K562 (cell line): ENCODE measurements at regions not wholly inside any gene's neighbourhood (a gene's known extent, or its start where the extent isn't known, plus 50 kb on each side); places are given as distances from the start of the nearest gene placed in this dataset.

Source experiments
- ATAC-seq: fragments of 200-7000 bp; cut with Tn5 transposase; 3 replicates; pipeline ENCODE4 v1.9.1; 2020; ENCODE audit warnings: moderate library complexity
- BruUV-seq: library from RNA; stranded (reverse); fragments of 400-500 nt; replicated peaks from 2 replicates; lab custom pipeline; 2021; lab: Mats Ljungman, UMichigan
- CTCF ChIA-PET: fragments of 300-600 bp; formaldehyde crosslinking; extraction: SDS; loops from one replicate; lab custom pipeline; 2021; ENCODE audit warnings: low intra/inter-chr PET ratio; lab: Yijun Ruan, JAX
- POLR2A ChIA-PET: fragments of 300-600, 350-650 bp; sonication (Branson Sonifier 250); formaldehyde crosslinking; extraction: SDS; loops from one replicate; lab custom pipeline; 2021; ENCODE audit warnings: antibody characterized with exemption, inconsistent platforms; lab: Yijun Ruan, JAX
- DNase-seq, 4 experiments: peaks; one replicate each; pipeline versions ENCODE4 v3.0.0 to v3.0.0-alpha.2; 2011 to 2018; ENCODE audit warnings: low spot score in 3 of 4, mixed read lengths in 3 of 4; ENCODE audit errors: extremely low read depth in 1 of 4
- FAIRE-seq: peaks from 2 replicates; lab custom pipeline; 2011; peaks lifted over from hg19 to GRCh38; lab: Jason Lieb, UNC
- H2AFZ ChIP-seq: 2 replicates; pipeline ENCODE4 v1.6.0; 2011; ENCODE audit warnings: low read depth, low read length, control low read depth, inconsistent platforms
- H3K27ac ChIP-seq: fragments of 200-600 bp; 3 replicates; pipeline ENCODE4 v1.8.0; 2011; ENCODE audit warnings: low read depth, mild to moderate bottlenecking, control low read depth, inconsistent platforms, low read length, moderate library complexity, mixed read lengths; ENCODE audit errors: extremely low read depth
- H3K27me3 ChIP-seq, 2 experiments: fragments of 300-600 bp in 1 of 2; 2 replicates in 1 of 2; 3 replicates in 1 of 2; pipeline versions ENCODE4 v1.6.0 to v1.8.0; 2011; ENCODE audit warnings: inconsistent platforms in 2 of 2, low read length in 2 of 2, mild to moderate bottlenecking in 1 of 2, mixed read lengths in 1 of 2, moderate library complexity in 1 of 2; ENCODE audit not compliant: control insufficient read depth in 2 of 2, insufficient read depth in 2 of 2
- H3K36me3 ChIP-seq: fragments of 300-600 bp; 3 replicates; pipeline ENCODE4 v1.8.0; 2011; ENCODE audit warnings: mild to moderate bottlenecking, low read length, inconsistent platforms; ENCODE audit not compliant: control insufficient read depth, insufficient read depth
- H3K4me1 ChIP-seq, 2 experiments: fragments of 200-600 bp in 1 of 2; replicated peaks in 1 of 2; 2 replicates in 1 of 2; 3 replicates in 1 of 2; pipeline versions ENCODE4 v1.5.1 to v1.8.0; 2011; ENCODE audit warnings: inconsistent platforms in 2 of 2, low read length in 2 of 2, mild to moderate bottlenecking in 1 of 2, mixed read lengths in 1 of 2, moderate library complexity in 1 of 2; ENCODE audit not compliant: control insufficient read depth in 2 of 2, insufficient read depth in 2 of 2
- H3K4me2 ChIP-seq: 2 replicates; pipeline ENCODE4 v1.6.1; 2011; ENCODE audit warnings: low read length, control low read depth, inconsistent platforms, mixed read lengths; ENCODE audit not compliant: insufficient read depth
- H3K4me3 ChIP-seq: fragments of 200-600 bp; sonication (generic), shearing (Covaris generic); 2 replicates; pipeline ENCODE4 v1.5.1; 2016; ENCODE audit warnings: control low read depth, inconsistent platforms
- H3K79me2 ChIP-seq: fragments of 200-600 bp; 3 replicates; pipeline ENCODE4 v1.8.0; 2011; ENCODE audit warnings: low read length, inconsistent platforms; ENCODE audit not compliant: control insufficient read depth, insufficient read depth
- H3K9ac ChIP-seq, 2 experiments: 2 replicates each; pipeline versions ENCODE4 v1.6.0 to v1.6.1; 2011; ENCODE audit warnings: low read depth in 2 of 2, low read length in 2 of 2, control low read depth in 1 of 2, inconsistent platforms in 1 of 2, mild to moderate bottlenecking in 1 of 2, mixed read lengths in 1 of 2; ENCODE audit not compliant: insufficient read depth in 1 of 2
- H3K9me1 ChIP-seq: one replicate; pipeline ENCODE4 v1.6.0; 2011; ENCODE audit warnings: inconsistent platforms, mild to moderate bottlenecking, low read length, moderate library complexity; ENCODE audit not compliant: control insufficient read depth, insufficient read depth
- H3K9me3 ChIP-seq: replicated peaks from 2 replicates; pipeline ENCODE4 v1.5.1; 2011; ENCODE audit warnings: low read depth, low read length, inconsistent platforms; ENCODE audit not compliant: control insufficient read depth, insufficient read depth
- H4K20me1 ChIP-seq: replicated peaks from 2 replicates; pipeline ENCODE4 v1.6.1; 2011; ENCODE audit warnings: low read length, inconsistent platforms, mixed read lengths; ENCODE audit not compliant: control insufficient read depth, insufficient read depth
- CHD1 ChIP-seq: fragments of 200-600 bp; sonication (generic); IDR thresholded peaks from one replicate; pipeline ENCODE4 v1.6.1; 2012; ENCODE audit warnings: mild to moderate bottlenecking, moderate library complexity, low read length, inconsistent platforms
- DNMT1 ChIP-seq: fragments of 450-650 bp; IDR thresholded peaks from 2 replicates; pipeline ENCODE4 v1.6.1; 2016; ENCODE audit warnings: antibody characterized with exemption, mild to moderate bottlenecking
- ETS2 ChIP-seq: IDR thresholded peaks from 2 replicates; pipeline ENCODE4 v1.6.1; 2016; ENCODE audit warnings: borderline replicate concordance, missing genetic modification characterization, mild to moderate bottlenecking, moderate library complexity, missing compliant biosample characterization; ENCODE audit not compliant: poor library complexity, severe bottlenecking
- FOSL1 ChIP-seq: fragments of 200-800 bp; sonication (Bioruptor generic); conservative IDR thresholded peaks from 2 replicates; pipeline ENCODE4 v1.6.1; 2016; ENCODE audit warnings: missing genetic modification characterization, missing compliant biosample characterization
- HDAC3 ChIP-seq: fragments of 450-650 bp; IDR thresholded peaks from 2 replicates; pipeline ENCODE4 v1.6.1; 2018; ENCODE audit warnings: borderline replicate concordance, mild to moderate bottlenecking, moderate library complexity; ENCODE audit not compliant: partially characterized antibody
- KLF1 ChIP-seq: fragments of 450-650 bp; IDR thresholded peaks from 2 replicates; pipeline ENCODE4 v1.6.1; 2016; ENCODE audit warnings: missing genetic modification characterization, missing compliant biosample characterization
- ZNF134 ChIP-seq: fragments of 250-450 bp; sonication (Bioruptor Pico); conservative IDR thresholded peaks from 2 replicates; pipeline ENCODE4 v1.4.0; 2020
- ZNF75A ChIP-seq: fragments of 450-650 bp; formaldehyde crosslinking; IDR thresholded peaks from 2 replicates; pipeline ENCODE4 v1.4.0; 2020; ENCODE audit warnings: mild to moderate bottlenecking
- WGBS: fragments of 100-300 bp; shearing (Covaris generic); methylation state at CpG from one replicate; pipeline ENCODE4 v1.1.6; 2016; ENCODE audit warnings: low coverage, mixed read lengths; ENCODE audit not compliant: insufficient coverage; ENCODE audit errors: missing lambda C conversion rate; 5-methylcytosine and 5-hydroxymethylcytosine counted together
- in situ Hi-C: fragments of 300-500 bp; cut with MboI; formaldehyde crosslinking; loops from 4 replicates; pipeline ENCODE4 v1.15.0; 2018; ENCODE audit warnings: inconsistent platforms, mixed read lengths
- intact Hi-C: fragments of 100-400 bp; cut with micrococcal nuclease; formaldehyde crosslinking; loops from 2 replicates; pipeline ENCODE4 v1.14.2; 2022
- TF ChIP-seq, protein P1 (sequence below): fragments of 450-650 bp; formaldehyde crosslinking; IDR thresholded peaks from 2 replicates; pipeline ENCODE4 v1.4.0; 2022; ENCODE audit warnings: mild to moderate bottlenecking, moderate library complexity

DNA sequence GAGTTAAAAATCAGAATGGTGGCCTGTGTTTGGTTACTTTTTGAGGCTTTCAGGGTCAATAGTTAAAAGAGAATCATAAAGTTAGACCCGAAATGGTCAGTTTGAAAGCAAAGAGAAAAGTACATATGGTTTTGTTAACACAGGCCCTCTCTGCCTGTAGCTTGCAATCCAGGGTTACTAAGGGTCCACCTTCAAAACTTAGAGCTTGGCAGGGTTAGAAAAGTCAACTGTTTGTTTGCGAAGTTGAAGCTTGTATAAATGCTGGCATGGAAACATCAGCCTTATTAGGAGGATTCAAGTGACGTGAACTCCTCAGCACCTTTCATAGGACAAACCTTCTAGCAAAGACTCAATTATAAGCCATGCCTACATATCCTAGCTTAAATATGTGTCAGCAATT is 196.3 kb upstream of the SEMA3A start:
- no peaks in the 10 kb centered on the region for H3K79me2 ChIP-seq
- H3K27ac ChIP-seq: no peak overlapping the region
- H3K4me3 ChIP-seq: no peak overlapping the region
- no peaks in the 10 kb centered on the region for H3K9me3 ChIP-seq
- H3K27me3 ChIP-seq: no peaks in the 10 kb centered on the region
- no peaks in the 10 kb centered on the region for H3K4me1 ChIP-seq
- no peak overlapping the region for H2AFZ ChIP-seq
- no peaks in the 10 kb centered on the region for H4K20me1 ChIP-seq
- ChIA-PET CTCF (no interaction called here), POLR2A (interaction anchor here (0.8 kb wide), 1 partner anchor 60 kb away, joined by 4 read pairs; no protein-coding TSS in a partner anchor)
- no peaks in the 10 kb centered on the region for H3K9me1 ChIP-seq
- FAIRE-seq (no peak), ATAC-seq (no peak), DNase-seq (no peak)
- TF ChIP-seq HDAC3 (no peak), FOSL1 (tag) (no peak), ETS2 (tag) (no peak), KLF1 (no peak), CHD1 (no peak), ZNF134 (CRISPR knock-in tag) (no peak), ZNF75A (CRISPR knock-in tag) (no peak), DNMT1 (no peak)
- TF ChIP-seq, protein P1, sequence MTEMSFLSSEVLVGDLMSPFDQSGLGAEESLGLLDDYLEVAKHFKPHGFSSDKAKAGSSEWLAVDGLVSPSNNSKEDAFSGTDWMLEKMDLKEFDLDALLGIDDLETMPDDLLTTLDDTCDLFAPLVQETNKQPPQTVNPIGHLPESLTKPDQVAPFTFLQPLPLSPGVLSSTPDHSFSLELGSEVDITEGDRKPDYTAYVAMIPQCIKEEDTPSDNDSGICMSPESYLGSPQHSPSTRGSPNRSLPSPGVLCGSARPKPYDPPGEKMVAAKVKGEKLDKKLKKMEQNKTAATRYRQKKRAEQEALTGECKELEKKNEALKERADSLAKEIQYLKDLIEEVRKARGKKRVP (CRISPR knock-in tag): no peak
- BruUV-seq: no TSS peak
- no peak overlapping the region for H3K4me2 ChIP-seq
- no peak overlapping the region for H3K9ac ChIP-seq
- intact Hi-C loops: no loop called here
- no peaks in the 10 kb centered on the region for H3K36me3 ChIP-seq
- WGBS: 6% methylated on average over 3 of the region's 3 CpGs
- in situ Hi-C loops: no loop called here
